Glutamatergic neuron (in vitro differentiated cells): ENCODE measurements at regions not wholly inside any gene's neighbourhood (a gene's known extent, or its start where the extent isn't known, plus 50 kb on each side); places are given as distances from the start of the nearest gene placed in this dataset.

Source experiments
- DNase-seq: peaks from one replicate; pipeline ENCODE4 v3.0.0; 2022
- H3K27ac Mint-ChIP-seq: one replicate; pipeline ENCODE4 v1.8.0; 2020; ENCODE audit warnings: mild to moderate bottlenecking, mixed read lengths, inconsistent platforms; ENCODE audit not compliant: unreplicated experiment
- H3K27me3 Mint-ChIP-seq: one replicate; pipeline ENCODE4 v1.8.0; 2020; ENCODE audit warnings: mild to moderate bottlenecking, moderate library complexity, mixed read lengths, inconsistent platforms; ENCODE audit not compliant: unreplicated experiment
- H3K36me3 Mint-ChIP-seq: one replicate; pipeline ENCODE4 v1.8.0; 2020; ENCODE audit warnings: mild to moderate bottlenecking, mixed read lengths, inconsistent platforms; ENCODE audit not compliant: unreplicated experiment
- H3K4me1 Mint-ChIP-seq: one replicate; pipeline ENCODE4 v1.8.0; 2020; ENCODE audit warnings: mild to moderate bottlenecking, low read depth, mixed read lengths, inconsistent platforms; ENCODE audit not compliant: unreplicated experiment
- H3K4me3 Mint-ChIP-seq: one replicate; pipeline ENCODE4 v1.8.0; 2020; ENCODE audit warnings: mild to moderate bottlenecking, mixed read lengths, inconsistent platforms; ENCODE audit not compliant: unreplicated experiment
- H3K9me3 Mint-ChIP-seq: one replicate; pipeline ENCODE4 v1.8.0; 2020; ENCODE audit warnings: mild to moderate bottlenecking, moderate library complexity, mixed read lengths, inconsistent platforms; ENCODE audit not compliant: unreplicated experiment
- TF ChIP-seq, protein P1 (sequence below): fragments of 200-600 bp; sonication (generic); IDR thresholded peaks from one replicate; pipeline ENCODE4 v1.5.0; 2021; ENCODE audit not compliant: partially characterized antibody, unreplicated experiment

DNA sequence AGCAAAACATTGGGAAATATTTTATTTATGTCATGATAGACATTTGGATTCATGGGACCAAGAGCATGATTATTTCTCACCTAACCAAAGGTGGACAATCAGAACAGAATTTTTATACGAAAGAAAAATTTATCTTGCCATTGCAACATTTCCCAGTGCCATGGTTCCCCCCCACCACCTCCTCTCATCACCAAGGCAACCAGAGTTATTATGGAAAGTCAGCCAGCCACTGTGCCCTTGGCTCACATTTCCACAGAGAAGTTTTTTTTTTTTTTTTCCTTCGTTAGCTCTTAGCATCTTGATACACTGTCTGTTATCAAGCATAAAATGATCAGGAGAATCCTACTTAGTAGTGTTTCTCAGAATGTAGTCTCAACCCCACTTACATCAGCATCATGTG is 176.4 kb upstream of the TMTC1 start:
- Mint-ChIP-seq H3K9me3 (peaks cover 3% of the 10 kb centered on the region), H3K27ac (no peak overlapping the region), H3K4me1 (peaks cover 9% of the 10 kb centered on the region), H3K36me3 (no peaks in the 10 kb centered on the region), H3K4me3 (no peak overlapping the region), H3K27me3 (no peaks in the 10 kb centered on the region)
- no peak for DNase-seq
- TF ChIP-seq, protein P1, sequence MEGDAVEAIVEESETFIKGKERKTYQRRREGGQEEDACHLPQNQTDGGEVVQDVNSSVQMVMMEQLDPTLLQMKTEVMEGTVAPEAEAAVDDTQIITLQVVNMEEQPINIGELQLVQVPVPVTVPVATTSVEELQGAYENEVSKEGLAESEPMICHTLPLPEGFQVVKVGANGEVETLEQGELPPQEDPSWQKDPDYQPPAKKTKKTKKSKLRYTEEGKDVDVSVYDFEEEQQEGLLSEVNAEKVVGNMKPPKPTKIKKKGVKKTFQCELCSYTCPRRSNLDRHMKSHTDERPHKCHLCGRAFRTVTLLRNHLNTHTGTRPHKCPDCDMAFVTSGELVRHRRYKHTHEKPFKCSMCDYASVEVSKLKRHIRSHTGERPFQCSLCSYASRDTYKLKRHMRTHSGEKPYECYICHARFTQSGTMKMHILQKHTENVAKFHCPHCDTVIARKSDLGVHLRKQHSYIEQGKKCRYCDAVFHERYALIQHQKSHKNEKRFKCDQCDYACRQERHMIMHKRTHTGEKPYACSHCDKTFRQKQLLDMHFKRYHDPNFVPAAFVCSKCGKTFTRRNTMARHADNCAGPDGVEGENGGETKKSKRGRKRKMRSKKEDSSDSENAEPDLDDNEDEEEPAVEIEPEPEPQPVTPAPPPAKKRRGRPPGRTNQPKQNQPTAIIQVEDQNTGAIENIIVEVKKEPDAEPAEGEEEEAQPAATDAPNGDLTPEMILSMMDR: no peak

GRCh38 chr12:29957835-29958234 is 174.1 kb upstream of the TMTC1 start:
- H3K27me3 Mint-ChIP-seq: no peaks in the 10 kb centered on the region
- H3K27ac Mint-ChIP-seq: no peak overlapping the region
- TF ChIP-seq, protein P1: no peak
- peaks cover 9% of the 10 kb centered on the region for H3K4me1 Mint-ChIP-seq
- H3K9me3 Mint-ChIP-seq: no peaks in the 10 kb centered on the region
- H3K36me3 Mint-ChIP-seq: no peaks in the 10 kb centered on the region
- H3K4me3 Mint-ChIP-seq: no peak overlapping the region
- DNase-seq: no peak

DNA sequence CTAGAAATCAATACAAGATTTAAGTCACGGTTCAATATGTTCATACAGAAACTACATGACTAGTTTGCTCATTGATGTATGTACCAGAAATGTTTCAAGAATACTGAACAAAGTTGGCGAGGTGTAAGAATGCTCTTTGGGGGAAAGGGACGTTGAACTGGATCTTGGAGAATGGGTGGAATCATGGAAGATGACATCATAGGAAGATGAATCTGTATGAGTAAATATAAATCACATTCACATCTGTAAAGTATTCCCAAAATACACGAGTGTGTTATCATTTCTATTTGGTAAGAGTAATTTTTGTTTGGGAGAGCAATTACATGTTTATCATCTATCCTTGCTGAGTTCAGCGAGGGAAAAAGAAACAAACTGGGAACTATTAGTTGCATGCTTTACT is 162.2 kb upstream of the TMTC1 start:
- no peaks in the 10 kb centered on the region for H3K9me3 Mint-ChIP-seq
- no peaks in the 10 kb centered on the region for H3K4me1 Mint-ChIP-seq
- peaks cover 2% of the 10 kb centered on the region for H3K27me3 Mint-ChIP-seq
- no peak for DNase-seq
- no peak overlapping the region for H3K27ac Mint-ChIP-seq
- TF ChIP-seq, protein P1: no peak
- H3K4me3 Mint-ChIP-seq: no peak overlapping the region
- no peaks in the 10 kb centered on the region for H3K36me3 Mint-ChIP-seq

GRCh38 chr12:29944269-29945000 is 160.7 kb upstream of the TMTC1 start:
- TF ChIP-seq, protein P1: no peak
- H3K27me3 Mint-ChIP-seq: no peaks in the 10 kb centered on the region

DNA sequence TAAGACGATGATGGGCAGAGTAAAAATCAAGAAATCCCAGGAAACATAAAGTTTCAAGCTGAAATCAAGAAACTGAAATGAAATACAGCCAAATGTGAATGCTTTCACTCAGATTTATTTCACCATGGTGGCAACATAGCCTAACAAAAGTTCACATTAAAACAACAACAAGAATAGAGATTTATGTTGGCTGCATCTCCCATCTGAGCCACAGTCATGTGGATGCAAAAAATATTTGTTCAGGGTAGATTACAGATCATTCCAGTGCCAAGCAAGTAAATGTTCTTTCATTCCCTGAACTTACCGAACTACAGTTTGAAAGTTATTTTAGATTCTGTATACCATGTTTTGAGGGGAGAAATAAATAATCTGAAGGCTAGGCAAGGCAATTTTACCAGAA is 159.9 kb upstream of the TMTC1 start:
- Mint-ChIP-seq H3K27ac (no peak overlapping the region), H3K4me1 (no peaks in the 10 kb centered on the region), H3K4me3 (no peak overlapping the region), H3K36me3 (no peaks in the 10 kb centered on the region), H3K9me3 (no peaks in the 10 kb centered on the region), H3K27me3 (no peaks in the 10 kb centered on the region)
- TF ChIP-seq, protein P1: no peak
- no peak for DNase-seq

More at GRCh38 chr12:29944269-29945000, 160.7 kb upstream of the TMTC1 start:
- no peak for DNase-seq
- Mint-ChIP-seq H3K4me1 (no peaks in the 10 kb centered on the region), H3K9me3 (no peaks in the 10 kb centered on the region), H3K36me3 (no peaks in the 10 kb centered on the region), H3K4me3 (no peak overlapping the region), H3K27ac (no peak overlapping the region)
